MG63 (cell line): ENCODE measurements at regions not wholly inside any gene's neighbourhood (a gene's known extent, or its start where the extent isn't known, plus 50 kb on each side); places are given as distances from the start of the nearest gene placed in this dataset.

Source experiments
- DNase-seq: peaks from one replicate; pipeline ENCODE4 v3.0.0-alpha.2; 2020
- H3K27me3 ChIP-seq: fragments of 250-450 bp; sonication (Bioruptor Pico); 2 replicates; pipeline ENCODE4 v1.5.1; 2020; ENCODE audit warnings: mild to moderate bottlenecking, moderate library complexity
- H3K36me3 ChIP-seq: fragments of 250-450 bp; sonication (Bioruptor Pico); 2 replicates; pipeline ENCODE4 v1.5.1; 2020; ENCODE audit warnings: mild to moderate bottlenecking, moderate library complexity
- H3K4me3 ChIP-seq: fragments of 250-450 bp; sonication (Bioruptor Pico); 2 replicates; pipeline ENCODE4 v1.5.1; 2020; ENCODE audit warnings: mild to moderate bottlenecking, moderate library complexity
- H3K9me3 ChIP-seq: fragments of 250-450 bp; sonication (Bioruptor Pico); 2 replicates; pipeline ENCODE4 v1.5.1; 2020; ENCODE audit warnings: mild to moderate bottlenecking, moderate library complexity

DNA sequence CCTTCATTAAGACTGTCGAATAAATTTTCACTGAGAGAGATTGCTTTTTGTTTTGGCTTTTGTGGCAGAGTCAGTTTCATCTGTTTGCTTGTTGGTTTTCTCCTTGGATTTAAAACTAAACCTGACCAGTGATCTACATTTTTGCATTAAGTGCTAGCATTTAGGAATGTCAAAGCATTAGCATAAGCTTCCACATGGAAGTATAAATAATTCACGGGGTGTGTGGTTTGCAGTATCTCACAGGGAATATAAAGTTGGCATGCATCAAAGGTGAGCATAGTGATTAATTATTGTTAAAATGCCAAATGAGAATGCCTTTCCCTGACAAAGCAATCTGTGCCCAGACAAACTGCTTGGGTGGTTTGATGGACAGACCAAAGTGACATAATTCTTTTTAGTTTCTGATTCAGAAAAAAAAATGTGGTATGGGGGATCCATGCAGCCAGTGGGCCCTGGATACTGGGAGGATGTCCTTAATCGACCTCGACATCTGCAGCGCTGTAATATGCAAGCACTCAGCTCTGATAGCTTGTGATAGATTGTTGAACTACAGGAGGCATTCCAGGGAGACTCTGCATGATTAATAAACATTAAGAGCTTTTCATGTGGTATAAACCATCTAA is 339.3 kb upstream of the POM121L12 start:
- Histone ChIP-seq H3K4me3 (no peak overlapping the region), H3K27me3 (no peaks in the 10 kb centered on the region), H3K36me3 (no peaks in the 10 kb centered on the region), H3K9me3 (no peaks in the 10 kb centered on the region)
- DNase-seq, result no peak

GRCh38 chr7:52691257-52691656 is 344.2 kb upstream of the POM121L12 start:
- Histone ChIP-seq H3K4me3 (no peak overlapping the region), H3K9me3 (no peaks in the 10 kb centered on the region), H3K36me3 (no peaks in the 10 kb centered on the region), H3K27me3 (no peaks in the 10 kb centered on the region)
- no peak for DNase-seq

GRCh38 chr7:52689912-52690311 is 345.5 kb upstream of the POM121L12 start:
- Histone ChIP-seq H3K9me3 (no peaks in the 10 kb centered on the region), H3K4me3 (no peak overlapping the region), H3K27me3 (no peaks in the 10 kb centered on the region), H3K36me3 (no peaks in the 10 kb centered on the region)
- peak; percentile 12 for DNase-seq

DNA sequence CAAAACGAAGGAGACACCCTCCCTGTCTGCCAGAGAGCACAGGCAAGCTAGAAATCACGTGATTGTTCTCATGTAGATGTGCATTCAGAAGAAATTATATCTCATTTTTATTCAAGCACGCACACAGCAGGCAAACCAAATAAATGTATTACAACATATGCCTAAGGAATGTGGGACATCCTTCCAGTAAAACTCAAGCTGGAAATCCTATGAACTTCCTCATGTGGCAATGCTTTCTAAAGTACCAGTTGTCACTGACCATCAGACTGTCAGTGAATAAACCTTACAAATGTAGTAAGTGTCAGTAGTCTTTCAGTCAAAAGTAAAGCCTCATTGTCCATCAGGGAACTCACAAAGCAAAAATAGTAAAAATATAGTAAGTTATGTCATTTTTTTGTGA is 350.1 kb upstream of the POM121L12 start:
- DNase-seq, result no peak
- no peaks in the 10 kb centered on the region for H3K27me3 ChIP-seq
- H3K4me3 ChIP-seq, result no peak overlapping the region
- H3K9me3 ChIP-seq, result no peaks in the 10 kb centered on the region
- H3K36me3 ChIP-seq, result no peaks in the 10 kb centered on the region

DNA sequence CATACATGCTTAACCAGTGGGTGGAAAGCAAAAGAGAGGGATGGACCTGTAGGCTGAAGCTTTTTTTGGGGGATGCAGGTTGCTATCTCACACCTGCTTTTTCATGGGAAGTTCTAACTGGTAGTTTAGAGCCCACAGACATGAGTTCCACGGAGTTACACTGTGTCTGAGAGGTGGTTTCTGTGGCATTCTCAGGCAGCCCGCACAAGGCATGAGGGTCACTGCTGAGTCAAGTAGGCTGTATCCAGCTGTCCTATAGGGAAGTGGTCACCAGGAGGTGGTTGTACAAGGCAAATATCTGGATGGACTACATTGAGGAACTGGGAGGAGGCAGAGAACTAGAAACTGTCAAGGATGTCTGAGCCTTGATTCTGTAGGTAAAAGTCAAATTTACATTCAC is 351.0 kb upstream of the POM121L12 start:
- no peak for DNase-seq
- no peaks in the 10 kb centered on the region for H3K9me3 ChIP-seq
- no peaks in the 10 kb centered on the region for H3K36me3 ChIP-seq
- no peak overlapping the region for H3K4me3 ChIP-seq
- no peaks in the 10 kb centered on the region for H3K27me3 ChIP-seq

DNA sequence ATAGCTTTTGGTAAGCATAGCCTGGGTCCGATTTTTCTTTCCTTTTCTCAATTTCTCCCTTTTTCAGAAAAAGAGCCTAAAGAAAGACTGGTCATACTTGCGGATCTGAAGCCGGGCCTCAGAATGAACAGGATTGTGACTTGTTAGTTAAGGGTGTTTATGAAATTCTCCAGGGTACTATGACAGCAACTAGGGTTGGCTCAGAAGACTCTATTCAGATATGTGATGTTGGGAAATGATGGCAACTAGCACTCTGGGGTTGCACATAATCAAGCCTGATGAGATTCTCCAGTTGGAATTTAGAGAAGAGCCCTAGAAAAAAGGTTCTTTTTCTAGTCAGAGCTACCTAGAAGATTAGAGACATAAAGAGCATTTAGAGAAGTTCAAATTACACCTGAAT is 352.4 kb upstream of the POM121L12 start:
- H3K4me3 ChIP-seq, result no peak overlapping the region
- no peaks in the 10 kb centered on the region for H3K9me3 ChIP-seq
- no peaks in the 10 kb centered on the region for H3K27me3 ChIP-seq
- no peak for DNase-seq
- no peaks in the 10 kb centered on the region for H3K36me3 ChIP-seq

DNA sequence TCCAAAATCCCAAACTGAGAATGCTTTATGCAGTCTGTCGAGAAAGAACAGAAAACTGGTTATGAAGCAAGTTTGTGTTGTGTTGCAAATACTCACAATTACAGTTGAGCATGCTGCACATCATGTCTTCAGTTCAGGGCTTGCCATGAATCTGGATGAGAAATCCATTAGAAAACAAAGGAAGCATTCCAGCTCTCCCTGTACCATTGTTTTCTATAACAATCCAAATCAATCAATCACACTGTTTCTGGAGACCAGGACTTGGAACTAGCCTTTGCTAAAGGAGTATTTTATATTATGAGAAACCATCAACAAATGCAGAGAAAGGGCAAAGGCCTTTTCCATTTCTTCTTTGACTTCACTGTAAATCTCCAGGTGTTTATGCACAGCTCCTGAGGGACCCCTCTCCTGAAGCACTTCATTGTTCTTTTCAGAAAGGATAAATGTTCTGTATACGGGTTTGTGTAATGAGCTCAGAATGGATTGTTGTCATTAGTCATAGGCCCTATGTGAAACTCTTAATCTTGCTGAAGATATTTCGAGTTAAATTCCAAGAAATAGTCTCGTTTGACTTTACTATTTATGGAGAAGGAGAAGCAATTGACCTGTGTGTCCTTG is 364.7 kb upstream of the POM121L12 start:
- Histone ChIP-seq H3K36me3 (no peaks in the 10 kb centered on the region), H3K9me3 (no peaks in the 10 kb centered on the region), H3K4me3 (no peak overlapping the region), H3K27me3 (no peaks in the 10 kb centered on the region)
- no peak for DNase-seq

- Histone ChIP-seq H3K36me3 (no peaks in the 10 kb centered on the region), H3K4me3 (no peak overlapping the region), H3K27me3 (no peaks in the 10 kb centered on the region), H3K9me3 (no peaks in the 10 kb centered on the region)
- DNase-seq, result no peak
Measured at GRCh38 chr7:52669031-52669430, 366.4 kb upstream of the POM121L12 start.

- no peaks in the 10 kb centered on the region for H3K36me3 ChIP-seq
- H3K27me3 ChIP-seq, result no peaks in the 10 kb centered on the region
- no peak for DNase-seq
- no peak overlapping the region for H3K4me3 ChIP-seq
- no peaks in the 10 kb centered on the region for H3K9me3 ChIP-seq
Measured at GRCh38 chr7:52668435-52668834, 367.0 kb upstream of the POM121L12 start.

- H3K36me3 ChIP-seq, result no peaks in the 10 kb centered on the region
- H3K9me3 ChIP-seq, result no peaks in the 10 kb centered on the region
- H3K4me3 ChIP-seq, result no peak overlapping the region
- no peak for DNase-seq
- H3K27me3 ChIP-seq, result no peaks in the 10 kb centered on the region
Measured at GRCh38 chr7:52659178-52659577, 376.3 kb upstream of the POM121L12 start.

DNA sequence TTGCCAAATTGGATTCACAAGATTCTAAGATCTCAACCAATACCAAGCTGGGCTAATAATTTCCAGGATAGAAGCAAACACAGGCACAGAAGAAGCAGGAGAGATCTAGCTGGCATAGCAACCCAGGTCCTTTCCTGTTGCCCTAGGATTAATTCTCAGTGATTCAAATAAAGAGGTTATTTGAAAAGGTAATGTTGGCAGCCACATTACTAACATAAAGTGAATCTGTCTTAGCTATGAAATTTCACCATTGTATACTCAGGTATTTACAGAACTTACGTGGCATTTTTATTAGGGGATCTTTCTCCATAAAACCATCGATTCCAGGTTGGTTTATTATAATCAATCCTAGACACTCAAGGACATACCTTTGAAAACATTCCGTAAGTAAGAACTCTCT is 379.3 kb upstream of the POM121L12 start:
- H3K9me3 ChIP-seq, result no peaks in the 10 kb centered on the region
- no peaks in the 10 kb centered on the region for H3K36me3 ChIP-seq
- no peaks in the 10 kb centered on the region for H3K27me3 ChIP-seq
- no peak for DNase-seq
- H3K4me3 ChIP-seq, result no peak overlapping the region

DNA sequence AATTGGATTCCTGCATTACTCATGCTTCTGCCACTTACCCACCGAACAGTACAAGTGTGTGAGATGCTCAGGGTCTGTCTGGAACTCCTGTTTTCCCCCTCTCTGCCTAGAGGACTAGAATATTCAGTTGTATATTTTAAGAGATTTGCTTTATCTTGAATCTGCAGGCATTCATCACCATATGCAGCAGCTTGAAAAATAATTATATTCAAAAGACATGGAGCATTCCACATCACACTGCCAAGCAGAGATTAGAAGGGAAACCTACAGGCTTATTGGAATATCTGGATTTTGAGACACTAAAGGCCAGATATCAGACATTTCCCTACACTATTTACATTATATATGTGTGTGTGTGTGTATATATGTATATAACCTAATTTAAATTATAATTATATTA is 382.8 kb upstream of the POM121L12 start:
- no peaks in the 10 kb centered on the region for H3K9me3 ChIP-seq
- no peak for DNase-seq
- no peak overlapping the region for H3K4me3 ChIP-seq
- H3K27me3 ChIP-seq, result no peaks in the 10 kb centered on the region
- no peaks in the 10 kb centered on the region for H3K36me3 ChIP-seq

GRCh38 chr7:52648872-52649271 is 386.6 kb upstream of the POM121L12 start:
- DNase-seq, result no peak
- no peaks in the 10 kb centered on the region for H3K9me3 ChIP-seq
- H3K27me3 ChIP-seq, result no peaks in the 10 kb centered on the region
- no peak overlapping the region for H3K4me3 ChIP-seq
- H3K36me3 ChIP-seq, result no peaks in the 10 kb centered on the region

GRCh38 chr7:52647046-52647445 is 388.4 kb upstream of the POM121L12 start:
- H3K4me3 ChIP-seq, result no peak overlapping the region
- no peak for DNase-seq
- no peaks in the 10 kb centered on the region for H3K9me3 ChIP-seq

DNA sequence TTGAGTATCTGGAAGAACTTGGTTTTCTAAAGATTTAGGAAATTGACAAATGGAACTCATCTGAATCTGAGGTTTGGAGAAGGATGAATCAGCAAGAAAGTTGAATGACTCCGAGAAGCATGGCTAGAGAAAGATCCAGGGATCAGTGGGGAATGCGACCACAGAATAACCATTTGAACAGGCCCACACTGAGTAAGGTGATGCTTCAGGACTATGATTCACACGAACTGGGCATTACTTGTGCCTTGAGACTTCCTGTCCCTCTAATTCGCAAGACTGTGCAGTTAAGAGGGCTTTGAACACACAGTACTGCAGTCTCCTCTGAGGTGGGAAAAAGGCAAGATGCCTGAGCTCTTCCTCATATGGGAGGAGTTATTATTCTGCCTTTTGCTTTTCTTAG is 395.5 kb upstream of the POM121L12 start:
- Histone ChIP-seq H3K4me3 (no peak overlapping the region), H3K9me3 (no peaks in the 10 kb centered on the region), H3K27me3 (no peaks in the 10 kb centered on the region), H3K36me3 (no peaks in the 10 kb centered on the region)
- DNase-seq, result no peak

More at GRCh38 chr7:52647046-52647445, 388.4 kb upstream of the POM121L12 start:
- Histone ChIP-seq H3K36me3 (no peaks in the 10 kb centered on the region), H3K27me3 (no peaks in the 10 kb centered on the region)

DNA sequence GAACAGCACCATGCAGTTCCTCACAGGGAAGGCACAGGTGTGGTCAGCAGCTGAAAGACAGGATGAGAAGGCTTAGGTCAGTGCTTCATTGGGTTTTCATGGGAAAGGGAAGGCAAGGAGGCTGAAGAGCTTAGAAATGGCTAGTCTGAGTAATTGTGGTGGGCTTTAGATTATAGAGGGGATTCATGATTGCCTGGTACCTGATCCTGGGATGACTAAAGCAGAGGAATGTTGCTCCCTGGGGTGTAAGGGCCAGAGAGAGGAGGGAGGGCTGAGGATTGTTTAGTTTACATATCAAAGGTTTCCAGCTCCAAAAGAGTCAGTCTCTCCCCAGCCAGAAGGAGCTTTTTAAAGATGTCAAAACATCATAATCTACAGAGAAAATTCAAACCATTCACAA is 396.3 kb upstream of the POM121L12 start:
- H3K36me3 ChIP-seq, result no peaks in the 10 kb centered on the region
- no peaks in the 10 kb centered on the region for H3K27me3 ChIP-seq
- H3K9me3 ChIP-seq, result no peaks in the 10 kb centered on the region
- H3K4me3 ChIP-seq, result no peak overlapping the region
- DNase-seq, result no peak

GRCh38 chr7:52635021-52635420 is 400.4 kb upstream of the POM121L12 start:
- Histone ChIP-seq H3K9me3 (no peaks in the 10 kb centered on the region), H3K36me3 (no peaks in the 10 kb centered on the region), H3K4me3 (no peak overlapping the region), H3K27me3 (no peaks in the 10 kb centered on the region)
- no peak for DNase-seq

DNA sequence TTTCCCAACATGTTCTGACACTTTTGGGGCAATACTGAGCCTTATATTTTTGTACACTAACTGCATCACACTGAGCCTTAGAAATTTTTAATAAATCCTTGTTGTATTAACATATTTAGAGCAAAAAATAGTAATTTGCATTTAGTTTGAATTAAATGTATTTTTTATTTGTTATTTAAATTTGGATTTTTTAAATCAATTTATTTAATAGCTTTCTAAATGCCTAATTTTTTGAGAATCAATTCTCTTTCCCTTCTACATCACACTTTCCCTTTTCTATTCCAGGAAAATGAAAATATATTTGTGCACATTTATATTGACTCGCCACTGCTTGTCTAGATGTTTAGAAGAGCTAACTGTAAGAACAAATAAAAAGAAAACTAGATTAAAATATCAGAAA is 414.6 kb upstream of the POM121L12 start:
- H3K9me3 ChIP-seq, result no peaks in the 10 kb centered on the region
- H3K27me3 ChIP-seq, result no peaks in the 10 kb centered on the region
- no peak overlapping the region for H3K4me3 ChIP-seq
- H3K36me3 ChIP-seq, result no peaks in the 10 kb centered on the region
- DNase-seq, result no peak
